ENCODE measurements at regions not wholly inside any gene's neighbourhood (a gene's known extent, or its start where the extent isn't known, plus 50 kb on each side); places are given as distances from the start of the nearest gene placed in this dataset.
A peak's percentile ranks its signal among the peaks of the same experiment; 100 is the strongest.

GRCh38 chr2:33670392-33670937, 71.4 kb upstream of the FAM98A start:
- TF ChIP-seq CTCF (conservative IDR thresholded peaks at IDR 0.05; ENCODE audit: control insufficient read depth, insufficient read depth, low read depth, low read length): peak; percentile 10
- no peak for DNase-seq (ENCODE audit: low read depth)
- no peak overlapping the region for H3K4me3 ChIP-seq (ENCODE audit: control insufficient read depth, low read depth, low read length)

GRCh38 chr2:33666879-33667278, 67.8 kb upstream of the FAM98A start:
- H3K4me3 ChIP-seq (ENCODE audit: control insufficient read depth, low read depth, low read length): no peak overlapping the region
- no peak for TF ChIP-seq CTCF (conservative IDR thresholded peaks at IDR 0.05; ENCODE audit: control insufficient read depth, insufficient read depth, low read depth, low read length)
- DNase-seq (ENCODE audit: low read depth): no peak

GRCh38 chr2:33665039-33665438, 65.9 kb upstream of the FAM98A start:
- no peak overlapping the region for H3K4me3 ChIP-seq (ENCODE audit: control insufficient read depth, low read depth, low read length)
- TF ChIP-seq CTCF (conservative IDR thresholded peaks at IDR 0.05; ENCODE audit: control insufficient read depth, insufficient read depth, low read depth, low read length): no peak
- DNase-seq (ENCODE audit: low read depth): no peak

DNA sequence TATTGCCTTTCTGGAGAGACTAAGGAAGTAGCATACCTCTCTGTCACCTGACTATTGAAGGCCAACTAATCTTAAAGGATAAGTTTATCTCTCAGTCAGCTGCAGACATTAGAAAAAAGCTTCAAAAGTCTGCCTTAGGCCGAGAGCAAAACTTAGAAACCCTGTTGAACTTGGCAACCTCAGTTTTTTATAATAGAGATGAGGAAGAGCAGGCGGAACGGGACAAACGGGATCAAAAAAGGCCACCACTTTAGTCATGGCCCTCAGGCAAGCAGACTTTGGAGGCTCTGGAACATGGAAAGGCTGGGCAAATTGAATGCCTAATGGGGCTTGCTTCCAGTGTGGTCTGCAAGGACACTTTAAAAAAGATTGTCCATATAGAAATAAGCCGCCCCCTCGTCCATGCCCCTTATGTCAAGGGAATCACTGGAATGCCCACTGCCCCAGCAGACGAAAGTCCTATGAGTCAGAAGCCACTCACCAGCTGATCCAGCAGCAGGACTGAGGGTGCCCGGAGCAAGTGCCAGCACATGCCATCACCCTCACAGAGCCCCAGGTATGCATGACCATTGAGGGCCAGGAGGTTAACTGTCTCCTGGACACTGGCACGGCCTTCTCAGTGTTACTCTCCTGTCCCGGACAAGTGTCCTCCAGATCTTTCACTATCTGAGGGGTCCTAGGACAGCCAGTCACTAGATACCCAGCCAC, 61.5 kb upstream of the FAM98A start:
- no peak for TF ChIP-seq CTCF (conservative IDR thresholded peaks at IDR 0.05; ENCODE audit: control insufficient read depth, insufficient read depth, low read depth, low read length)
- no peak overlapping the region for H3K4me3 ChIP-seq (ENCODE audit: control insufficient read depth, low read depth, low read length)
- no peak for DNase-seq (ENCODE audit: low read depth)

- H3K4me3 ChIP-seq (ENCODE audit: control insufficient read depth, low read depth, low read length): no peak overlapping the region
- no peak for TF ChIP-seq CTCF (conservative IDR thresholded peaks at IDR 0.05; ENCODE audit: control insufficient read depth, insufficient read depth, low read depth, low read length)
- DNase-seq (ENCODE audit: low read depth): no peak
Measured at GRCh38 chr2:33655626-33656320, 56.7 kb upstream of the FAM98A start.

GRCh38 chr2:33652830-33653229, 53.7 kb upstream of the FAM98A start:
- H3K4me3 ChIP-seq (ENCODE audit: control insufficient read depth, low read depth, low read length): no peak overlapping the region
- DNase-seq (ENCODE audit: low read depth): no peak
- TF ChIP-seq CTCF (conservative IDR thresholded peaks at IDR 0.05; ENCODE audit: control insufficient read depth, insufficient read depth, low read depth, low read length): no peak
